ENCODE measurements at regions not wholly inside any gene's neighbourhood (a gene's known extent, or its start where the extent isn't known, plus 50 kb on each side); places are given as distances from the start of the nearest gene placed in this dataset.

DNA sequence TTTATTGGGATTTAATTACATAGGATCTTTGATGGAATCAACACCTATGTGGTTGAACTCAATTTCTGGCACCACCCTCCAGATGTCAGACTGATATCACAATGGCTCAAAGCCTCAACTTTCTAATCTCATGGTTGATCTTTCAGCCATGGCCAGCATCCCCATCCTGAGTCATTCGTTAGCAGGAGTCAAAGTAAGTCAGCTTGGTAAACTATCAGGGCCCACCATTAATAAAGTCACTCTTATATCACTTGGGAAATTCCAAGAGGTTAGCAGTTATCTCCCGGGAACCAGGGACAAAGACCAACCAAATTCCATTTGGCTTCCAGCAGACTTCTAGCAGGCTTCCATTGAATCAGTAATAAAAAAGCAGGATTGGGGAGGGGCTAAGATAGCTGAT, 50.7 kb upstream of the TNFSF4 start:
- TF ChIP-seq, protein P1, sequence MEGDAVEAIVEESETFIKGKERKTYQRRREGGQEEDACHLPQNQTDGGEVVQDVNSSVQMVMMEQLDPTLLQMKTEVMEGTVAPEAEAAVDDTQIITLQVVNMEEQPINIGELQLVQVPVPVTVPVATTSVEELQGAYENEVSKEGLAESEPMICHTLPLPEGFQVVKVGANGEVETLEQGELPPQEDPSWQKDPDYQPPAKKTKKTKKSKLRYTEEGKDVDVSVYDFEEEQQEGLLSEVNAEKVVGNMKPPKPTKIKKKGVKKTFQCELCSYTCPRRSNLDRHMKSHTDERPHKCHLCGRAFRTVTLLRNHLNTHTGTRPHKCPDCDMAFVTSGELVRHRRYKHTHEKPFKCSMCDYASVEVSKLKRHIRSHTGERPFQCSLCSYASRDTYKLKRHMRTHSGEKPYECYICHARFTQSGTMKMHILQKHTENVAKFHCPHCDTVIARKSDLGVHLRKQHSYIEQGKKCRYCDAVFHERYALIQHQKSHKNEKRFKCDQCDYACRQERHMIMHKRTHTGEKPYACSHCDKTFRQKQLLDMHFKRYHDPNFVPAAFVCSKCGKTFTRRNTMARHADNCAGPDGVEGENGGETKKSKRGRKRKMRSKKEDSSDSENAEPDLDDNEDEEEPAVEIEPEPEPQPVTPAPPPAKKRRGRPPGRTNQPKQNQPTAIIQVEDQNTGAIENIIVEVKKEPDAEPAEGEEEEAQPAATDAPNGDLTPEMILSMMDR (IDR thresholded peaks at IDR 0.05 in 2 of 3, conservative IDR thresholded peaks at IDR 0.05 in 1 of 3; ENCODE audit: insufficient read depth in 2 of 3, low read depth in 1 of 3, low read length in 3 of 3): peak in 1 of 3 experiments; percentile 31; a peak in 1 of 6 replicates
- TF ChIP-seq TCF7L2 (IDR thresholded peaks at IDR 0.05; ENCODE audit: low read depth, low read length) (no peak), COPS2 (conservative IDR thresholded peaks at IDR 0.05) (no peak)
- TF ChIP-seq, protein P2, sequence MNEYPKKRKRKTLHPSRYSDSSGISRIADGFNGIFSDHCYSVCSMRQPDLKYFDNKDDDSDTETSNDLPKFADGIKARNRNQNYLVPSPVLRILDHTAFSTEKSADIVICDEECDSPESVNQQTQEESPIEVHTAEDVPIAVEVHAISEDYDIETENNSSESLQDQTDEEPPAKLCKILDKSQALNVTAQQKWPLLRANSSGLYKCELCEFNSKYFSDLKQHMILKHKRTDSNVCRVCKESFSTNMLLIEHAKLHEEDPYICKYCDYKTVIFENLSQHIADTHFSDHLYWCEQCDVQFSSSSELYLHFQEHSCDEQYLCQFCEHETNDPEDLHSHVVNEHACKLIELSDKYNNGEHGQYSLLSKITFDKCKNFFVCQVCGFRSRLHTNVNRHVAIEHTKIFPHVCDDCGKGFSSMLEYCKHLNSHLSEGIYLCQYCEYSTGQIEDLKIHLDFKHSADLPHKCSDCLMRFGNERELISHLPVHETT (CRISPR knock-in tag; conservative IDR thresholded peaks at IDR 0.05 in 1 of 2, IDR thresholded peaks at IDR 0.05 in 1 of 2): no peak
